ENCODE measurements at regions not wholly inside any gene's neighbourhood (a gene's known extent, or its start where the extent isn't known, plus 50 kb on each side); places are given as distances from the start of the nearest gene placed in this dataset.
"Not testable (repeated sequence)": the region's sequence is repeated elsewhere in the genome, so short reads cannot be mapped to it uniquely, and the experiment has no call there.

DNA sequence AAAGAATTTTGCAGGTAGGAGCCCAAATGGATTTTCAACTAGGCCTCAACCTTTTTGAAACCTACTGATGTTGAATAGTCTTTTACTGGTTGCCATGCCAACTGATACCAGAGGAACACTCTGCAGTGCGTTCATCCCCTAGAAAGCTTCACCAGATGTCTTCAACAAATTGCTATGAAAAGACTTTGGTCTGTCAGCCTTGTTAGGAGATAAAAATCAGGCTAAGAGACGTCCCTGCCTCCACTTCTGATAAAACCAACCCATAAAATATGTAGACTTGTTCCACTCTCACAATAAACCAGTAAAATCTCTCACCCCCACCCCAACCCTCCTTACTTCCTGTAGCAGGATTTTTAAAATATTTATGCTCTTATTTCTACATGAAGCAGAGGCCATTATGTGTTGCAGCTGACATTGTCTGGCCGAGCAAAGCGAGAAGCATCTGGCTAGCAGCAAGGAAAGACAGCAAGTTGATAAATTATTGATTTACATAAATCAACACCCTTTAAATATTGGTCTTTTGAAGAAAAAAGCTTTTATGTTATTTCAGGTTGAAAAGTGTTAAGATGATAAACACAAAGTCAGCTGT is 428.7 kb downstream of the ISL1 start:
- POLR2A ChIA-PET: no interaction called here
- Histone ChIP-seq H3K4me3 (ENCODE audit: low read depth, low read length) (no peak overlapping the region), H3K27ac (ENCODE audit: extremely low read depth, low read depth, low read length) (no peak overlapping the region), H3K36me3 (ENCODE audit: control insufficient read depth in 2 of 2, insufficient read depth in 1 of 2, low read length in 2 of 2) (no peaks in the 10 kb centered on the region), H3K9me3 (ENCODE audit: control insufficient read depth, insufficient read depth, low read depth, low read length) (no peaks in the 10 kb centered on the region), H3K4me1 (ENCODE audit: control insufficient read depth, insufficient read depth, low read length) (no peaks in the 10 kb centered on the region)
- no peak for TF ChIP-seq ZNF354C (tag by site-specific recombination; IDR thresholded peaks at IDR 0.05; ENCODE audit: borderline replicate concordance, low read depth)
- no peak for TF ChIP-seq ZNF423 (tag by site-specific recombination; IDR thresholded peaks at IDR 0.05)
- TF ChIP-seq KLF16 (tag by site-specific recombination; IDR thresholded peaks at IDR 0.05): no peak
- TF ChIP-seq, protein P1, sequence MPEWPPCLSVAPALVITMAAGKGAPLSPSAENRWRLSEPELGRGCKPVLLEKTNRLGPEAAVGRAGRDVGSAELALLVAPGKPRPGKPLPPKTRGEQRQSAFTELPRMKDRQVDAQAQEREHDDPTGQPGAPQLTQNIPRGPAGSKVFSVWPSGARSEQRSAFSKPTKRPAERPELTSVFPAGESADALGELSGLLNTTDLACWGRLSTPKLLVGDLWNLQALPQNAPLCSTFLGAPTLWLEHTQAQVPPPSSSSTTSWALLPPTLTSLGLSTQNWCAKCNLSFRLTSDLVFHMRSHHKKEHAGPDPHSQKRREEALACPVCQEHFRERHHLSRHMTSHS (tag by site-specific recombination; IDR thresholded peaks at IDR 0.05): no peak
- no peak for TF ChIP-seq ZNF239 (tag by site-specific recombination; IDR thresholded peaks at IDR 0.05)
- TF ChIP-seq ZNF146 (tag by site-specific recombination; IDR thresholded peaks at IDR 0.05): no peak
- TF ChIP-seq, protein P2, sequence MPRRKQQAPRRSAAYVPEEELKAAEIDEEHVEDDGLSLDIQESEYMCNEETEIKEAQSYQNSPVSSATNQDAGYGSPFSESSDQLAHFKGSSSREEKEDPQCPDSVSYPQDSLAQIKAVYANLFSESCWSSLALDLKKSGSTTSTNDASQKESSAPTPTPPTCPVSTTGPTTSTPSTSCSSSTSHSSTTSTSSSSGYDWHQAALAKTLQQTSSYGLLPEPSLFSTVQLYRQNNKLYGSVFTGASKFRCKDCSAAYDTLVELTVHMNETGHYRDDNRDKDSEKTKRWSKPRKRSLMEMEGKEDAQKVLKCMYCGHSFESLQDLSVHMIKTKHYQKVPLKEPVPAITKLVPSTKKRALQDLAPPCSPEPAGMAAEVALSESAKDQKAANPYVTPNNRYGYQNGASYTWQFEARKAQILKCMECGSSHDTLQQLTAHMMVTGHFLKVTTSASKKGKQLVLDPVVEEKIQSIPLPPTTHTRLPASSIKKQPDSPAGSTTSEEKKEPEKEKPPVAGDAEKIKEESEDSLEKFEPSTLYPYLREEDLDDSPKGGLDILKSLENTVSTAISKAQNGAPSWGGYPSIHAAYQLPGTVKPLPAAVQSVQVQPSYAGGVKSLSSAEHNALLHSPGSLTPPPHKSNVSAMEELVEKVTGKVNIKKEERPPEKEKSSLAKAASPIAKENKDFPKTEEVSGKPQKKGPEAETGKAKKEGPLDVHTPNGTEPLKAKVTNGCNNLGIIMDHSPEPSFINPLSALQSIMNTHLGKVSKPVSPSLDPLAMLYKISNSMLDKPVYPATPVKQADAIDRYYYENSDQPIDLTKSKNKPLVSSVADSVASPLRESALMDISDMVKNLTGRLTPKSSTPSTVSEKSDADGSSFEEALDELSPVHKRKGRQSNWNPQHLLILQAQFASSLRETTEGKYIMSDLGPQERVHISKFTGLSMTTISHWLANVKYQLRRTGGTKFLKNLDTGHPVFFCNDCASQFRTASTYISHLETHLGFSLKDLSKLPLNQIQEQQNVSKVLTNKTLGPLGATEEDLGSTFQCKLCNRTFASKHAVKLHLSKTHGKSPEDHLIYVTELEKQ (tag by site-specific recombination; IDR thresholded peaks at IDR 0.05; ENCODE audit: borderline replicate concordance): no peak
- no peak for TF ChIP-seq ZNF621 (tag by site-specific recombination; IDR thresholded peaks at IDR 0.05)
- no peak for TF ChIP-seq KLF9 (tag by site-specific recombination; IDR thresholded peaks at IDR 0.05; ENCODE audit: low read depth)
- no peak for TF ChIP-seq ZNF37A (tag by site-specific recombination; IDR thresholded peaks at IDR 0.05)
- no peak for TF ChIP-seq ZNF510 (tag by site-specific recombination; IDR thresholded peaks at IDR 0.05; ENCODE audit: insufficient replicate concordance)
- TF ChIP-seq ZNF626 (tag by site-specific recombination; IDR thresholded peaks at IDR 0.05): no peak
- no peak for TF ChIP-seq ZNF184 (tag by site-specific recombination; IDR thresholded peaks at IDR 0.05)
- CTCF ChIA-PET: interaction anchor here (0.5 kb wide), 1 partner anchor 11 kb away, joined by 3 read pairs; no protein-coding TSS in a partner anchor

DNA sequence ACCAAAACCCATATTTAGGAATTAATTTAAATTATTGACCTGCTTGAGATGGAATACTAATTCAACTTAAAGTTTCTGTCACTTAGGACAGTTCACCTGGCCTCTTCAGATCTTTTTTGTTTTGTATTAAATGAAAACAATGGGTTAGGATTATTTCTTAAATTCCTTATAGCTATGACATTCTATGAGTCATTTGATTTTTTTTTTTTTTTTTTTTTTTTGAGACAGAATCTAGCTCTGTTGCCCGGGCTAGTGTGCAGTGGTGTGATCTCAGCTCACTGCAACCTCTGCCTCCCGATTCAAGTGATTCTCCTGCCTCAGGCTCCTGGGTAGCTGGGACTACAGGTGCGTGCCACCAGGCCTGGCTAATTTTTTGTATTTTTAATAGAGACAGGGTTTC is 431.6 kb downstream of the ISL1 start:
- H3K4me3 ChIP-seq (ENCODE audit: low read depth, low read length); CTCF ChIA-PET; H3K36me3 ChIP-seq (ENCODE audit: control insufficient read depth in 2 of 2, insufficient read depth in 1 of 2, low read length in 2 of 2); POLR2A ChIA-PET; H3K9me3 ChIP-seq (ENCODE audit: control insufficient read depth, insufficient read depth, low read depth, low read length); H3K4me1 ChIP-seq (ENCODE audit: control insufficient read depth, insufficient read depth, low read length); H3K27ac ChIP-seq (ENCODE audit: extremely low read depth, low read depth, low read length): not testable (repeated sequence)

DNA sequence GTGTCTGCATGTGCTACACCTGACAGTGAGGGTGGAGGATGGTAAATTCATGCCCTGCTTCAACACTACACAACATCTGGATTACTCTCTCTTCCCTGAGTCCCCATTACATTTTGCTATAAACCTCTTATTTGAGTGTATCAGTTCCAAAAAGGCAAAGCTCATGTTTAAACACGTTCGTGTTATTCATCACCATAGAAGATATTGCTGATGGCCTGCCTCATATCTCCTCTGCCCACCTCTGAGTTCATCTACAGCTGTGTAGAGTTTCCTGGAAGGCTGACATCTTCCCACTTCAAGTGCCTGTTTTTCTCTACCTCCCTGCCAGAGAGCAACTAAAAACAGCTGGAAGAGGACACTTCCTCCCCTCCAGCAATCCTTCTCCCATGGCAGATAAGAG is 433.2 kb downstream of the ISL1 start:
- ChIA-PET POLR2A (no interaction called here), CTCF (no interaction called here)
- Histone ChIP-seq H3K4me3 (ENCODE audit: low read depth, low read length) (no peak overlapping the region), H3K36me3 (ENCODE audit: control insufficient read depth in 2 of 2, insufficient read depth in 1 of 2, low read length in 2 of 2) (no peaks in the 10 kb centered on the region), H3K4me1 (ENCODE audit: control insufficient read depth, insufficient read depth, low read length) (no peaks in the 10 kb centered on the region), H3K9me3 (ENCODE audit: control insufficient read depth, insufficient read depth, low read depth, low read length) (no peaks in the 10 kb centered on the region), H3K27ac (ENCODE audit: extremely low read depth, low read depth, low read length) (no peak overlapping the region)
- TF ChIP-seq, protein P3, sequence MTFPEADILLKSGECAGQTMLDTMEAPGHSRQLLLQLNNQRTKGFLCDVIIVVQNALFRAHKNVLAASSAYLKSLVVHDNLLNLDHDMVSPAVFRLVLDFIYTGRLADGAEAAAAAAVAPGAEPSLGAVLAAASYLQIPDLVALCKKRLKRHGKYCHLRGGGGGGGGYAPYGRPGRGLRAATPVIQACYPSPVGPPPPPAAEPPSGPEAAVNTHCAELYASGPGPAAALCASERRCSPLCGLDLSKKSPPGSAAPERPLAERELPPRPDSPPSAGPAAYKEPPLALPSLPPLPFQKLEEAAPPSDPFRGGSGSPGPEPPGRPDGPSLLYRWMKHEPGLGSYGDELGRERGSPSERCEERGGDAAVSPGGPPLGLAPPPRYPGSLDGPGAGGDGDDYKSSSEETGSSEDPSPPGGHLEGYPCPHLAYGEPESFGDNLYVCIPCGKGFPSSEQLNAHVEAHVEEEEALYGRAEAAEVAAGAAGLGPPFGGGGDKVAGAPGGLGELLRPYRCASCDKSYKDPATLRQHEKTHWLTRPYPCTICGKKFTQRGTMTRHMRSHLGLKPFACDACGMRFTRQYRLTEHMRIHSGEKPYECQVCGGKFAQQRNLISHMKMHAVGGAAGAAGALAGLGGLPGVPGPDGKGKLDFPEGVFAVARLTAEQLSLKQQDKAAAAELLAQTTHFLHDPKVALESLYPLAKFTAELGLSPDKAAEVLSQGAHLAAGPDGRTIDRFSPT (tag by site-specific recombination; IDR thresholded peaks at IDR 0.05): no peak
- no peak for TF ChIP-seq ZNF623 (tag by site-specific recombination; IDR thresholded peaks at IDR 0.05)
- no peak for TF ChIP-seq ZNF560 (tag by site-specific recombination; IDR thresholded peaks at IDR 0.05; ENCODE audit: borderline replicate concordance)
- no peak for TF ChIP-seq ZNF501 (tag by site-specific recombination; IDR thresholded peaks at IDR 0.05)
- TF ChIP-seq, protein P4, sequence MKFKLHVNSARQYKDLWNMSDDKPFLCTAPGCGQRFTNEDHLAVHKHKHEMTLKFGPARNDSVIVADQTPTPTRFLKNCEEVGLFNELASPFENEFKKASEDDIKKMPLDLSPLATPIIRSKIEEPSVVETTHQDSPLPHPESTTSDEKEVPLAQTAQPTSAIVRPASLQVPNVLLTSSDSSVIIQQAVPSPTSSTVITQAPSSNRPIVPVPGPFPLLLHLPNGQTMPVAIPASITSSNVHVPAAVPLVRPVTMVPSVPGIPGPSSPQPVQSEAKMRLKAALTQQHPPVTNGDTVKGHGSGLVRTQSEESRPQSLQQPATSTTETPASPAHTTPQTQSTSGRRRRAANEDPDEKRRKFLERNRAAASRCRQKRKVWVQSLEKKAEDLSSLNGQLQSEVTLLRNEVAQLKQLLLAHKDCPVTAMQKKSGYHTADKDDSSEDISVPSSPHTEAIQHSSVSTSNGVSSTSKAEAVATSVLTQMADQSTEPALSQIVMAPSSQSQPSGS (tag by site-specific recombination; IDR thresholded peaks at IDR 0.05; ENCODE audit: low read depth): no peak
- TF ChIP-seq ZNF830 (tag by site-specific recombination; IDR thresholded peaks at IDR 0.05; ENCODE audit: low read depth): no peak
- TF ChIP-seq ZNF707 (tag by site-specific recombination; IDR thresholded peaks at IDR 0.05): no peak

Data from HEK293 (cell line).